ENCODE measurements at regions not wholly inside any gene's neighbourhood (a gene's known extent, or its start where the extent isn't known, plus 50 kb on each side); places are given as distances from the start of the nearest gene placed in this dataset.

DNA sequence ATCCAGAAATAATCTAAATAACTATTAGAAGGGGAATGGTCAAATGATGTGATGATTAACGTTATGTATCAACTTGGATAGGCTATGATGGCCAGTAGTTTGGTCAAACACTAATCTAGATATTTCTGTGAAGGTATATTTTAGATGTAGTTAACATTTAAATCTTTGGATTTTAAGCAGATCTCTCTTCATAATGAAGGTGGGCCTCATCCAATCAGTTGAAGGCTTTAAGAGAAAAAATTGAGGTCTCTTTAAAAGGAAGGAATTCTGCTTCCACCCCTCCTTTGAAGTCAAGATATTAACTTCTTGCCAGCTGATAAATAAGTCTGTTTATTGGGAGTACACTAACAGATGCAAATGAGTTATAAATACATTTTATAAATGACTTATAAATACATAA is 760.0 kb upstream of the SLC35B3 start:
- Histone ChIP-seq H3K4me3 (no peak overlapping the region), H3K27me3 (no peaks in the 10 kb centered on the region), H3K9me3 (no peaks in the 10 kb centered on the region), H3K27ac (no peak overlapping the region), H3K4me1 (no peaks in the 10 kb centered on the region), H3K36me3 (no peaks in the 10 kb centered on the region)
- ATAC-seq (no peak), DNase-seq (no peak)
- TF ChIP-seq, protein P1, sequence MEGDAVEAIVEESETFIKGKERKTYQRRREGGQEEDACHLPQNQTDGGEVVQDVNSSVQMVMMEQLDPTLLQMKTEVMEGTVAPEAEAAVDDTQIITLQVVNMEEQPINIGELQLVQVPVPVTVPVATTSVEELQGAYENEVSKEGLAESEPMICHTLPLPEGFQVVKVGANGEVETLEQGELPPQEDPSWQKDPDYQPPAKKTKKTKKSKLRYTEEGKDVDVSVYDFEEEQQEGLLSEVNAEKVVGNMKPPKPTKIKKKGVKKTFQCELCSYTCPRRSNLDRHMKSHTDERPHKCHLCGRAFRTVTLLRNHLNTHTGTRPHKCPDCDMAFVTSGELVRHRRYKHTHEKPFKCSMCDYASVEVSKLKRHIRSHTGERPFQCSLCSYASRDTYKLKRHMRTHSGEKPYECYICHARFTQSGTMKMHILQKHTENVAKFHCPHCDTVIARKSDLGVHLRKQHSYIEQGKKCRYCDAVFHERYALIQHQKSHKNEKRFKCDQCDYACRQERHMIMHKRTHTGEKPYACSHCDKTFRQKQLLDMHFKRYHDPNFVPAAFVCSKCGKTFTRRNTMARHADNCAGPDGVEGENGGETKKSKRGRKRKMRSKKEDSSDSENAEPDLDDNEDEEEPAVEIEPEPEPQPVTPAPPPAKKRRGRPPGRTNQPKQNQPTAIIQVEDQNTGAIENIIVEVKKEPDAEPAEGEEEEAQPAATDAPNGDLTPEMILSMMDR (IDR thresholded peaks at IDR 0.05 in 4 of 5, conservative IDR thresholded peaks at IDR 0.05 in 1 of 5) = no peak
- TF ChIP-seq POLR2A (IDR thresholded peaks at IDR 0.05) = no peak
- in situ Hi-C loops (cut with MboI; ENCODE audit: low sequenced_read_pairs in 4 of 4) (no loop called here), intact Hi-C loops (cut with DNase I; ENCODE audit: low total_unique reads) (no loop called here)

DNA sequence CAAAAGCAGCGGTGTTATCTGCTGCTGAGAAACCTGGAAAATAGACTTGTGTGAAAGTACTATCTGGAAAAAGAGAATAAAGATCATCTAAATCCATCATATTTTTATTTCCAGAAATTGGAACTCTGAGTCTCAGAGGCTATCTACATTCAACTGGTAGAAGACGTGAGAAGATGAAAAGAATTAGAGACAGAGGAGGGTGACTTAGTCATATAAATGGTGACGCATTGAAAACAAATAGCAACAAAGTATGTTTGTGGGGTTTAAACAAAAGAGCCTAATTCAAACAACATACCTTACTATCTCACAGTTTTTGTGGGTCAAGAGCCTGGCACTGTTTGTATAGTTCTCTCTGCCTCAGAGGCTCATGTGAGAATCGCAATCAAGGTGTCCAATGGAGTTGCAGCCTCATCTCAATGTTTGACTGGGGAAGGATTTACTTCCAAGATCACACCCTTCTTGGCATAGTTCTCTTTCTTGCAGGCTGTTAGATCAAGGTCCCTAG is 757.1 kb upstream of the SLC35B3 start:
- Histone ChIP-seq H3K27me3 (no peaks in the 10 kb centered on the region), H3K27ac (no peak overlapping the region), H3K4me1 (no peaks in the 10 kb centered on the region), H3K9me3 (no peaks in the 10 kb centered on the region), H3K4me3 (no peak overlapping the region), H3K36me3 (no peaks in the 10 kb centered on the region)
- TF ChIP-seq POLR2A (IDR thresholded peaks at IDR 0.05) = no peak
- TF ChIP-seq, protein P1 (IDR thresholded peaks at IDR 0.05 in 4 of 5, conservative IDR thresholded peaks at IDR 0.05 in 1 of 5) = no peak
- ATAC-seq = no peak
- DNase-seq = no peak
- intact Hi-C loops (cut with DNase I; ENCODE audit: low total_unique reads) (no loop called here), in situ Hi-C loops (cut with MboI; ENCODE audit: low sequenced_read_pairs in 4 of 4) (no loop called here)

DNA sequence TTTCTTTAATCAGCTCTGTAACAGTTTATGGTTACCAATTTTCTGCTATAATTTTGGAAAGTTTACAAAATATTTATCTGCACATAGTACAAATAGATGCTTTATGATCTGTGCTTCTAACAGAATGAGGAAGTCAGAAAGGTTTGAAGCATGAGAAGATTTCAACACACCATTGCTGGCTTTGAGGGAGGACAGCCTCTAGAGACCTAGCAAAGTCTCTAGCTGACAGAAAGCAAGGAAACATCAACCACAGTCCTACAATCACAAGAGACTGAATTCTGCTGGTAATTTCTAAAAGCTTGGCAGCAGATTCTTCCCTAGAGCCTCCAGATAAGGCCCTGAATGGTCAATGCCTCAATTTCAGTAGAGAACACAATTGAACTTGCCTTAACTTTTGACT is 750.8 kb upstream of the SLC35B3 start:
- no peaks in the 10 kb centered on the region for H3K27me3 ChIP-seq
- intact Hi-C loops (cut with DNase I; ENCODE audit: low total_unique reads) = no loop called here
- ATAC-seq = no peak

DNA sequence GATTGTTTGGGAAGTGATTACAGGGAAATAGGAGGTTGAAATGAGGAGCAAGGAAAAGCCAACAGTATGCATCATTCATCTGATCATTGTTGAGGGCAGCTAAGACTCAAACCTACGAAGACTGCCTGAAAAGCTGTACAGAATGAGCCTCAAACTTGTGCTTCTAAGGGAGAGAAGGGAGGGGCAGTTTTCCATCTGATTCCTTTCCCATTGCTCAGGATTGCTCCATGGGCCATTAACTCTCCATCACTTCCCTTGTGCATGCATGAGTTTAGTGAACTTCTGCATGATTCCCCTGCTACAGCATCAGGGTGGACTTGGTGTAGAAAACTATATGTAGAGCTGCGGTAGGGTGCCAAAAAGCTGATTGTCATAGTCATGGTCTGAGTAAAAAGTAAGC is 742.7 kb upstream of the SLC35B3 start:
- Histone ChIP-seq H3K4me3 (no peak overlapping the region), H3K27me3 (no peaks in the 10 kb centered on the region), H3K27ac (no peak overlapping the region), H3K36me3 (no peaks in the 10 kb centered on the region), H3K9me3 (no peaks in the 10 kb centered on the region), H3K4me1 (no peaks in the 10 kb centered on the region)
- DNase-seq = no peak
- ATAC-seq = no peak
- intact Hi-C loops (cut with DNase I; ENCODE audit: low total_unique reads) (no loop called here), in situ Hi-C loops (cut with MboI; ENCODE audit: low sequenced_read_pairs in 4 of 4) (no loop called here)
- no peak for TF ChIP-seq POLR2A (IDR thresholded peaks at IDR 0.05)
- TF ChIP-seq, protein P1 (IDR thresholded peaks at IDR 0.05 in 4 of 5, conservative IDR thresholded peaks at IDR 0.05 in 1 of 5) = no peak

More for the DNA sequence above, 750.8 kb upstream of the SLC35B3 start:
- Histone ChIP-seq H3K4me3 (no peak overlapping the region), H3K36me3 (no peaks in the 10 kb centered on the region), H3K4me1 (no peaks in the 10 kb centered on the region), H3K9me3 (no peaks in the 10 kb centered on the region), H3K27ac (no peak overlapping the region)
- no peak for TF ChIP-seq POLR2A (IDR thresholded peaks at IDR 0.05)
- TF ChIP-seq, protein P1 (IDR thresholded peaks at IDR 0.05 in 4 of 5, conservative IDR thresholded peaks at IDR 0.05 in 1 of 5) = no peak
- no peak for DNase-seq
- in situ Hi-C loops (cut with MboI; ENCODE audit: low sequenced_read_pairs in 4 of 4) = no loop called here

DNA sequence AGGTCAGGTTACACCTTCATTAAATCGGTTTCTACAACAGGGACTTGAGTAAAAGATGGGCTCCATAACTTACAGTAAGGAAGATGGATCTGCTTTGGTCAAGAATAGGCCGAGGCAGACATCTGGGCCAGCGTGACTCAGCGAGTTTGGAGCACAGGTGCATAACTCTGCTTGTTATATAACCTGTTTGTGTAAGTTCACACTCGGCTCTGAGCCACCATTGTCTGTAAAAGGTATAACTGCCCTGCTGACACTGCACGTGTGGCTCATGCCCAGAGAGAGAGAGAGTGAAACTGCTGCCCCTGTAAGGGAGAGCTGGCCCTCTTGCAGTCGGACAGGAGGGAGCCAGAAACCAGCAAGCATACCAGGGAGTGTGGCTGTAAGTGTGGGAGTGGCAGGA is 737.9 kb upstream of the SLC35B3 start:
- no peak for TF ChIP-seq POLR2A (IDR thresholded peaks at IDR 0.05)
- TF ChIP-seq, protein P1 (IDR thresholded peaks at IDR 0.05 in 4 of 5, conservative IDR thresholded peaks at IDR 0.05 in 1 of 5) = no peak
- no peak overlapping the region for H3K27ac ChIP-seq
- no peak for ATAC-seq
- no peaks in the 10 kb centered on the region for H3K36me3 ChIP-seq
- DNase-seq = no peak
- H3K4me3 ChIP-seq = no peak overlapping the region
- H3K9me3 ChIP-seq = no peaks in the 10 kb centered on the region
- no peaks in the 10 kb centered on the region for H3K4me1 ChIP-seq
- no peaks in the 10 kb centered on the region for H3K27me3 ChIP-seq
- in situ Hi-C loops (cut with MboI; ENCODE audit: low sequenced_read_pairs in 4 of 4) (no loop called here), intact Hi-C loops (cut with DNase I; ENCODE audit: low total_unique reads) (no loop called here)

All from gastrocnemius medialis (tissue), 4 donors.